ENCODE measurements at regions not wholly inside any gene's neighbourhood (a gene's known extent, or its start where the extent isn't known, plus 50 kb on each side); places are given as distances from the start of the nearest gene placed in this dataset.

- in situ Hi-C loops (cut with MboI; ENCODE audit: low sequenced_read_pairs in 4 of 4) (loop anchor here in 1 of 4 donors (25.0 kb wide), 1 partner anchor 142 kb away; no protein-coding TSS in a partner anchor), intact Hi-C loops (cut with DNase I; ENCODE audit: low total_unique reads) (no loop called here)
- H3K27me3 ChIP-seq = no peaks in the 10 kb centered on the region
- ATAC-seq (no peak), DNase-seq (no peak)
- no peak for TF ChIP-seq POLR2A (IDR thresholded peaks at IDR 0.05)
- no peak for TF ChIP-seq CTCF (IDR thresholded peaks at IDR 0.05 in 4 of 5, conservative IDR thresholded peaks at IDR 0.05 in 1 of 5)
- H3K27ac ChIP-seq = no peak overlapping the region
- no peaks in the 10 kb centered on the region for H3K4me1 ChIP-seq
- no peak overlapping the region for H3K4me3 ChIP-seq
- no peaks in the 10 kb centered on the region for H3K36me3 ChIP-seq
- no peaks in the 10 kb centered on the region for H3K9me3 ChIP-seq
These were observed 92.5 kb downstream of the UQCRFS1 start for GRCh38 chr19:29120466-29120865.

GRCh38 chr19:29119590-29119989 lies 93.4 kb downstream of the UQCRFS1 start:
- no peaks in the 10 kb centered on the region for H3K27me3 ChIP-seq
- H3K4me1 ChIP-seq = no peaks in the 10 kb centered on the region
- ATAC-seq = no peak
- H3K27ac ChIP-seq = no peak overlapping the region
- no peaks in the 10 kb centered on the region for H3K36me3 ChIP-seq
- H3K9me3 ChIP-seq = no peaks in the 10 kb centered on the region
- TF ChIP-seq POLR2A (IDR thresholded peaks at IDR 0.05) (no peak), CTCF (IDR thresholded peaks at IDR 0.05 in 4 of 5, conservative IDR thresholded peaks at IDR 0.05 in 1 of 5) (peak in 4 of 5 experiments; percentile 15 to 25 (median 22))
- intact Hi-C loops (cut with DNase I; ENCODE audit: low total_unique reads) = loop anchor here (1.0 kb wide), 1 partner anchor 141 kb away; no protein-coding TSS in a partner anchor
- in situ Hi-C loops (cut with MboI; ENCODE audit: low sequenced_read_pairs in 4 of 4) = loop anchor here in 1 of 4 donors (25.0 kb wide), 1 partner anchor 143 kb away; no protein-coding TSS in a partner anchor
- no peak for DNase-seq
- no peak overlapping the region for H3K4me3 ChIP-seq

- H3K9me3 ChIP-seq = no peaks in the 10 kb centered on the region
- no peaks in the 10 kb centered on the region for H3K4me1 ChIP-seq
- DNase-seq = no peak
- ATAC-seq = no peak
- H3K36me3 ChIP-seq = no peaks in the 10 kb centered on the region
- H3K27ac ChIP-seq = no peak overlapping the region
- intact Hi-C loops (cut with DNase I; ENCODE audit: low total_unique reads) (no loop called here), in situ Hi-C loops (cut with MboI; ENCODE audit: low sequenced_read_pairs in 4 of 4) (loop anchor here in 1 of 4 donors (25.0 kb wide), 1 partner anchor 144 kb away; no protein-coding TSS in a partner anchor)
- TF ChIP-seq CTCF (IDR thresholded peaks at IDR 0.05 in 4 of 5, conservative IDR thresholded peaks at IDR 0.05 in 1 of 5) (no peak), POLR2A (IDR thresholded peaks at IDR 0.05) (no peak)
- H3K27me3 ChIP-seq = no peaks in the 10 kb centered on the region
- no peak overlapping the region for H3K4me3 ChIP-seq
These were observed 94.6 kb downstream of the UQCRFS1 start for GRCh38 chr19:29118389-29118788.

- in situ Hi-C loops (cut with MboI; ENCODE audit: low sequenced_read_pairs in 4 of 4) (loop anchor here in 1 of 4 donors (25.0 kb wide), 1 partner anchor 144 kb away; no protein-coding TSS in a partner anchor), intact Hi-C loops (cut with DNase I; ENCODE audit: low total_unique reads) (no loop called here)
- no peak for DNase-seq
- Histone ChIP-seq H3K9me3 (no peaks in the 10 kb centered on the region), H3K27ac (no peak overlapping the region), H3K27me3 (no peaks in the 10 kb centered on the region), H3K4me3 (no peak overlapping the region), H3K4me1 (no peaks in the 10 kb centered on the region), H3K36me3 (no peaks in the 10 kb centered on the region)
- TF ChIP-seq POLR2A (IDR thresholded peaks at IDR 0.05) = no peak
- no peak for TF ChIP-seq CTCF (IDR thresholded peaks at IDR 0.05 in 4 of 5, conservative IDR thresholded peaks at IDR 0.05 in 1 of 5)
- no peak for ATAC-seq
These were observed 95.0 kb downstream of the UQCRFS1 start for GRCh38 chr19:29117926-29118325.

- no peaks in the 10 kb centered on the region for H3K36me3 ChIP-seq
- H3K27me3 ChIP-seq = no peaks in the 10 kb centered on the region
- H3K4me1 ChIP-seq = no peaks in the 10 kb centered on the region
- TF ChIP-seq POLR2A (IDR thresholded peaks at IDR 0.05) = no peak
- TF ChIP-seq CTCF (IDR thresholded peaks at IDR 0.05 in 4 of 5, conservative IDR thresholded peaks at IDR 0.05 in 1 of 5) = no peak
- no peak for ATAC-seq
- in situ Hi-C loops (cut with MboI; ENCODE audit: low sequenced_read_pairs in 4 of 4) = loop anchor here in 1 of 4 donors (25.0 kb wide), 1 partner anchor 147 kb away; no protein-coding TSS in a partner anchor
- intact Hi-C loops (cut with DNase I; ENCODE audit: low total_unique reads) = no loop called here
- no peak for DNase-seq
- H3K4me3 ChIP-seq = no peak overlapping the region
- no peak overlapping the region for H3K27ac ChIP-seq
- H3K9me3 ChIP-seq = no peaks in the 10 kb centered on the region
These were observed 97.8 kb downstream of the UQCRFS1 start for GRCh38 chr19:29115181-29115580.

Data from gastrocnemius medialis (tissue), 4 donors.